GM21526 (cell line): ENCODE measurements at regions not wholly inside any gene's neighbourhood (a gene's known extent, or its start where the extent isn't known, plus 50 kb on each side); places are given as distances from the start of the nearest gene placed in this dataset.

Experiments
- ATAC-seq: cut with Tn5 transposase; IDR thresholded peaks from one replicate; pipeline ENCODE4 v1.9.1; 2021; ENCODE audit warnings: moderate library complexity; ENCODE audit not compliant: unreplicated experiment, low FRiP score

DNA sequence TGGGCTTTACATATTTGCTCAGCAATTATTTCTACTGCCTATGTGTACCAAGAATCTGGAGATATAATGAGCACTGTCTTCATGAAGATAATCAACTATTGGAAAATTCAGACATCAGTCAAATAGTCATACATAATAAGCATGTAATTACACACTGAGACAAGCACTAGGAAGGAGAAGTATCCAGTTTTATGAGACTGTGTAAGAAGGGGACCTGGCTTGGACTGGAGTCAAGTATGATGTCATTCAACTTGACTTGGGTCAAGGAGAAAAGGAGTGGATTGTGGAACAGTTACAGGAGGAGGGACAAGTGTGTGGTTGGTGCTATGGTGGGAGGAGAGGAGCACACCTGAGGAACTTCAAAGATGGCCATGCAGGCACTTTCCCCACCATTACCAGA is 419.8 kb upstream of the TRIB2 start:
- ATAC-seq, result no peak

DNA sequence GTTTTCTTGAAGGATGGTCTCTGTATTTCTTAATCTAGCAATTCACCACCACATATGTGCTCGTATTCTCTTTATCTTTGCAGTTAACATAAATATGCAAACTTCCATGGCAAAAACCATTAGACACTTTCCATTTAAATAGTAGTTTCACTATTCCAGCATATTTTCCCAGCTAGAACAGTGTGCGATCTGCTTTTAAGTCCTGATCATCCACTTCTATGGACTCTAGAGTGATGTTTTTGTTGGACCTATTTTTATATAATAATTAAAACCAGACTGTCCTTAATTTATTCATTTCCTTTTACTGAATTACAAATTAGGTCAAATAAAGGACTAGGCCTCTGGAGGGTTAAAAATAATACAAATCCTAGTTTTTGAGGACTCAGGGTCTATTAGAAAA is 418.4 kb upstream of the TRIB2 start:
- no peak for ATAC-seq

DNA sequence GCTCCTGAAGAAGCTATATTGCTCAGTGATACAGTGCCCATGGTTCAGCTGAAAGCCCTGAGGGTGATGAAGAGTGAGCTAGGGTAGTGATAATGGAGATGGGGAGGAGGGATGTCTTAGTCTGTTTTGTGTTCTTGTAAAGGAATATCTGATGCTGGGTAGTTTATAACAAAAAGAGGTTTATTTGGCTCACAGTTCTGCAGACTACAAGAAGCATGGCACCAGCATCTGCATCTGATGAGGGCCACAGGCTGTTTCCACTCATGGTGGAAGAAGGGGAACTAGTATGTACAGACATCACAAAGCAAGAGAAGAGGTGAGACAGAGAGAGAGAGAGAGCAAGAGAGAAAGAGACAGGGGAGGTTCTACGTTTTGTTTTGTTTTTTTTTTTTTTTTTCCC is 417.3 kb upstream of the TRIB2 start:
- ATAC-seq, result no peak

DNA sequence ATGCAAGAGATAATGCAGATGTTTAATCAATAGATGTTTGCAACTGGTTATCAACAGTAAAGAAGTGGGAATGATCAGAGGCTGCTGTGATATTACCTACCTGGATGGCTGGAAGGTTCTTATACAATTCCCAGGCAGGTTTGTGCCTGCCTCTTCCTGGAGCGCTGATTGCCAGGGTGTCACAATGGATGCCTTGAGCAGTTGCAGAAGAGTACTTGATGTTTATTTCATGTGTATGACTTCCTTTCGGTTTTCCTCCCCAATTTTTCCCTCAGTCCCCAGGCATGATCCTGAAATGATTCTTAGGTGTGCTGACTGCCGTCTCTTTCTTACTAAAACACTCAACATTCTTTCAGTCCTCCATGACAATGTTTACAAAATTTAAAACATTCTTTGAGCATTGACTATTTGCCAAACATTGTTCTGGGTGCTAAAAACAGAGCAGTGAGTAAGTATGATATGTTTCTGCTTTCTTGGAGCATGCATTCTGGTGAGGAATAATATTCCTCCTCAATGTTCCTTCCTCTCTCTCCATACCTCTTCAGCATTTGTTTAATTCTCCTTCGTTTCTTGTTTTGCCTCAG is 416.6 kb upstream of the TRIB2 start:
- ATAC-seq, result no peak

DNA sequence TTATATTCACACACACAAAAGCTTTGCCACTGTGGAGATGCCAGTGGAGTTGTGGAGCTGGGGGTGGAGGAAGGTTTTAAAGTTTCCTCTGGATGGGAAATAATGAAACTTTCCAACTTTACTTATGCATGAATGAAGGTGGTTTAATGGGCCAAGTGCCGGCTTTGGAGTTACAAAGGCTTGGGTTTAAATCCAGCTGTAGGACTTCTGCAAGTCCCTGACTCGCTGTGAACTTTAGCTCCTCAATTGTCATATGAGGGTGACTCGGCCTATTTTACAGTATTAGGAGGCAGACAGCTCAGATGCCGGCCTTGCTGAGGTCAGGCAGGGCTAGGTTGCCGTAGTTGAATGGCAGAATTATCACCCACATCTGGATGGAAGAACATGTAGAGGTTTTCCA is 415.8 kb upstream of the TRIB2 start:
- no peak for ATAC-seq

DNA sequence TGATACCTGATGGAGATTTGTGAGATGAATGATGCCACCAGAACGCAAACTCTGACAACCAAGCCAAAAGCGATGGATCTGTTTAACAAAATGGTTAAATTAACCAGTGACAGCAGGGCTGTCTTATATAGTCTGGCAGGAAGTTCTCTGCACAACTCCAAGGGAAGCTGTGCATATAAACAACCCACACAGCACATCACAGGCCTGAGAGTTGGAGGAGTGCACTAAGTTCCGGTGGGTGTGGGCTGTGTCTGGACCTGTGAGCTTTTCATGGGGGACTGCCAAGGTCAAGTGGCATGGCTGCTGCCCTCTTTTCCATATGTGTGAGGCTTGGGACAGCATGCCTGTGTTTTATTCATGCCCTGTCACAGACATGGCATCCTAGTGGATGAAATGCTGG is 414.6 kb upstream of the TRIB2 start:
- no peak for ATAC-seq

DNA sequence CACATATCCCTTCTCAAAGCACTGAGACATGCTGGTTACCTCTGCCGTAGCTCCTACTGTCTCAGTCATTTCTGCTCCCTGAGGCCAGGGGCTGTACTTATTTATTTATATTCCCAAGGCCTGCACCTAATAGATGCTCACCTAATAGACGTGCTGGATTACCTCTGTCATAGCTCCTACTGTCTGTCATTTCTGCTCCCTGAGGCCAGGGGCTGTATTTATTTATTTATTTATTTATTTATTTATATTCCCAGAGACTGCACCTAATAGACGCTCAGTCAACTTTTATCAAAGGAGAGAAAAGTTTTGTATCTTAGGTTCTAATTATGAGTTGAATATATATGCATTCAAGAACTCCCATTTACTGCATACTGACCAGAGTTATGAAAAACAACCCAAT is 414.0 kb upstream of the TRIB2 start:
- ATAC-seq, result no peak

DNA sequence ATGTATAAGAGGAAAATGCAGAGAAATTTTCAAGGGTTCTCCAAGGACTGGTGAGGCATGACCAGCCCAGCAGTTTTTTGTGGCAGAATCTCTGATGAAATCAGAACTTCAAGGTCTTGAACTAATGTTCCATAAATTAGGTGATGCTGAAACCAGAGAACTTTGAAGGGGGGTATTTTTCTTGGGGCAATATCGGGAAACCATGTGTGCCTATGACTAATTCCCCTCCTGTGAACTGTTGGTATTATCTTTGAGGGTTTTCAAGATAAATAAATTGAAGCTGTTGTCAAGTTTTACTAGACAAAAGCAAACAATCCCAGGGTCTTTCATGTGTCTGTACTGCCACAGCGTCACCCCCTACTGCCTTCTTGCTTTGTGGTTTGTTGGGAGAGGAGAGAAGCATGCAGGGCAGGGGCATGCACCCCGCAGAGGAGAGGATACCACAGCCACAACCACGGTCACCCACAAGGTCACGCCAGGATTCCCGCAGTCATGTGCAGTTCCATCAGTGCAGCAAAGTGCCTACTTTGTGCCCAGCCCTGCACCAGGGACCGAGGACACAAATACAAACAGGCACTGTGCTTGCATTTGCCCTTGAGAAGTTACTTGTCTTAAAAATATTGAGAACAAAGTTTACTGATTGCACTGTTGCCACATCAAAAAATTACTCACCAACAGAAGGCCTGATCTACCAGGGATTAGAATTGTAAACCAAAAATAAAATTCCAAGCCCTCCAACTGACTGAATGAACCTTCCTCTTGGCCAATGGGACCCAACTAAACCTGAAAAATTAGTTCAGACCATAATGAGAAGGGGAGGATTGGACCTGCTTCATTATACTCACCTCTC is 413.3 kb upstream of the TRIB2 start:
- ATAC-seq, result no peak

DNA sequence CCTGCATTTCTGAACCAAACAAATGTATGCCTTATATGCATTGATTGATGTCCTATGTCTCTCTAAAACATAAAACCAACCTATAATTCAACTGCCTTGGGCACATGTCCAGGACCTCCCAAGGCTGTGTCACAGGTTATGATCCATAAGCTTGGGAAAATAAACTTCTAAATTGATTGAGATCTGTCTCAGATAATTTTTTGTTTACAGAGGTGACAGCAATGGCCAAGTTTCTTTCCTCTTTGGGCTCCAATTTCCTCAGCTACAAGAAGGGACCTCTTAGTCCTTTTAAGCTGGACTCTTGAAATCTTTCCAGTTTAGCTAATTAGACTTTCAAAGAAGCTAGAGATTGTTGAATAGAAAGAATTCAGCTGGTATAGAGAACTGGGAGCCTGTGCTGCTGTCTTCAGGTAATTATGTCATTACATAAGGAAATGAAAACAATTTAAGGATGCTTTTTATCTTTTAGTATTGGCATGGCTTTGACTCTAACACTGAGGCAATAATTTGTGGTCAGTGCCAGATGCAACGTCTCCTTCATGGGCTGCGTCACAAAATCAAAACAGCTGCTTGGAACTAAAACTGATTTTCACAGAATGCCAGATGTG is 412.1 kb upstream of the TRIB2 start:
- no peak for ATAC-seq

DNA sequence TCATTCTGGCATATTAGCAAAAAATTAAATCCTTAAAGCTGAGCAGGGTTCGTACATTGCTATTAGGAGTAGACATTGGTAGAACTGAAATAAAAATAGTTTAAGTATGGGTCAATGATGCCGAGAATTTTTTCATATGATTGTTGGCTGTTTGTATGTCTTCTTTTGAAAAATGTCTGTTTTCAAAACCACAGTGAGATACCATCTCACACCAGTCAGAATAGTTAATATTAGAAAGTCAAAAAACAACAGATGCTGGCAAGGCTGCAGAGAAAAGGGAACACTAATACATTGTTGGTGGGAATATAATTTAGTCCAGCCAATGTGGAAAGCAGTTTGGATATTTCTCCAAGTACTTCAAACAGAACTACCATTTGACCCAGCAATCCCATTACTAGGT is 410.8 kb upstream of the TRIB2 start:
- ATAC-seq, result no peak

DNA sequence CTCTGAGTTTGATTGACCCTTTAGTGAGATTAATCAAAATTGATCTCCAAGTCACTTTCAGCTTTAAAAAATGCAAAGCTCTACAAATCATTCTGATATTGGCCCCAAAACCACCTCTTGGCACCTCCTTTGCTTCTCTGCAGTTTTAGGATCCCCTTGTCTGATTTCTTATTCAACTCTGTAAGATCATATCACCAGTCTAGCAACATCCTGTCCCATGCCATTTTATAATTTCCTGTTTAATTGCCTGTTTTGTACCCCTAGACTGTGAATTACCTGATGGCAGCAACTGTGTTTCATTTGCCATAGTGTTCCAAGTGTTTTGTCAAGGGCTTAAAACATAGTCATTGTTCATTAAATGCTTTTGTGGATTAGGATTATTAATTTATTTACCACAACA is 406.3 kb upstream of the TRIB2 start:
- ATAC-seq, result no peak

DNA sequence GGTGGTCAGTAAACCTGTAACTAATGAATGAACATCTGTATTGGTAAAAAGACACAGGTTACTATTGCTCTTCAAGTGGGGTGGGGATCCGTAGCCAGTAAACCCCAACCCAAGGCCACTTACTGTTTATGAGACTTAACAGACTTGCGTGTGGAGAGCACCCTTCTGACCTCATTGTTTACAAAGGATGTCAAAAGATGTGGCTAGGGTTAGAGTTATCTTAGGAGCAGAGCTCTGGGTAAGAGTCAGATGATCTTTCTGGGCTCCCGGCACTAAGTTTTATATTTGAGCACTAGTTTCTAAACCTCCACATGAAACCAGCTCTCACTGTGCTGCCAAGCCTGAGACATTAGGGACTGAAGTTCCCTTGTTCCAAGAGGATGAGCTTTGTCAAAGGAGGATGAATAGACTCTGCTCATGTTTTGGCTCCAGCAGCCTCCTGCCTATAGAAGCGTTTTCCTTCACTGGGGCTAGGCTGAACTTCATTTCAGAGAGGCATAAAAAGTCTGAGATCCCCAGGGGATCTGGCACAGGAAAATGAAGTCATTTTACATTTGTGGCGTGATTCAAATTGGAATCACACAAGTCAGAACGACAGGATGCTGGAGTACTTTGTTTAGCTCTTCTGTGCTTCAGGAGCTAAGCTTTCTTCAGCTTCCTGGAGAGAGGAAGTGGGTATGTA is 403.1 kb upstream of the TRIB2 start:
- ATAC-seq, result no peak

DNA sequence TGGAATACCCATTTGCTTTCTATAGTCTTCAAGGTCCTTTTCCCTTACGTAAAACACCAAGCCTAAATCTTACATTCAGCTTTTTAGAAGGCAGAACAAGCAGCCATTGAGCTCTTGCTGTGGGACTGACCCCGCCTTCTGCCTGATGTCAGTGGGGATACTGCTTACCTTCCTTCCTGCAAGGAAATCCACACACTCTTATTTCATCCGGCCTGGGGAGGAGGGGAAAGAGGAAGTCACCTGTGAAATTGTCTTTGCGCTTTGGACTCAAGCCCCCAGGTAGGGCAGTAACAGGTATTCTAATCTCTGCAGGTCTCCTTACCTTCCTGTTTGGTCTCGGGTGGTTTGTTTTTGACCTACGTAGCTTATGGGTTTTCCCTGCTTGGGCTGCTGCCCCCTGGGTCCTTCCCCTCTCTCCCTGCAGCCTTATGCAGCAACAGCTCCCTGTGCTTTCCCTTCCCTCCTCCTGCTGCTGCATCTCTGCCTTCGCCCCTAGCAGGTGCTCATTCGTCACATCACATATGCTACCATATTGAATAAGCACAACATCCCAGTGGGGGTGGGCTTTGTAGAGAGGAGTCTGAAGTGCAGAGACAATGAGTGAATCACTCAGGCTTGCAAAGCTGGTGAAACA is 402.5 kb upstream of the TRIB2 start:
- no peak for ATAC-seq

DNA sequence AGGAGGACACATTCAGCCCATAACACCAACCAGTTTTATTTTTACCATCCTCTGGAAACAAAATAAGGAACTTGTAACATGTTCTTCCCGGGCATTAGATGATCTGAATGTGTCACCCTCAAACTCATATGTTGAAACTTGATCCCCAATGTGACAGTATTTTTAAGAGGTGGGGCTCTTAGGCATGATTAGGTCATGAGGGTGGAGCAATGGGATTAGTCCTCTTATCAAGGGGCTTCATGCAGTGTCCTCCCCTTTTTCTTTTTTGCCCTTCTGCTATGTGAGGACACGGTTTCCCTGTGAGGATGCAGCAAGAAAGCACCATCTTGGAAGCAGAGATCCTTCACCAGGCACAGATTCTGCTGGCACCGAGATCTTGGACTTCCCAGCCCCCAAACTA is 401.5 kb upstream of the TRIB2 start:
- no peak for ATAC-seq

DNA sequence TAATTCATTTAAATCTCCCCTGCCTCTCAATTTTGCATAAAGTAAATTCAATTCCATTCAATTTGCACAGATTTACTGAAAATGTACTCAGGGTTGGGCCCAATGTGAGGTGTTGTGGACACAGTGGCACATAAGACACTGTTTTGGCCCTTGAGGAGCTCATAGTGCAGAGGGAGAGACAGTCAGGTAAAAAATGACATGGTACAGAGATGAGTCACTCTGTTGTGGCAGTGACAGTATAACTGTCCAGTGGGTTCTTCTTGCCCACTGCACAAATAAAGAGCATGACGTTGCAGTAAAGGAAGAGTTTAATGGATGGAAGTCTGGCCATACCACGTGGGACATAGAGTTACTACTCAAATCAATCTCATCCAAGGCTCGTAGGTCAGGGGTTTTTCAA is 400.3 kb upstream of the TRIB2 start:
- no peak for ATAC-seq

DNA sequence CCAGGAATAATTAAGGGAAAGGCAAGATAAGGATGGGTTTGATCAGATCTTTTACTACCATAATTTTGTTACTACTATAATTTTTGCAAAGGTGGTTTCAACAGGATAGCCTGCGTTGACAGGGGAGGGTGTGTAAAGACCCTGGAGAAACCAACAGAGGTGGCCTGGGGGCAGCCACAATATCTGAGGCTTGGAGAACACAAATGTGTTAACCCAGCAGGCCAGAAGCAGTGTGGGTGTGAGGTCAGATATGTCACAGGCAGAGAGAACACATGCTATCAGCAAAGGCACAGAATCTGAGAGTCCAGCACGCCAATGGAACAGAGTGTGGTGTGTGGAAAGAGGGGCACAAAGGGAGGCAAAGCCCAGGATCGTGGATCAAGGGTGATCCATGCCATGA is 399.4 kb upstream of the TRIB2 start:
- ATAC-seq, result no peak

DNA sequence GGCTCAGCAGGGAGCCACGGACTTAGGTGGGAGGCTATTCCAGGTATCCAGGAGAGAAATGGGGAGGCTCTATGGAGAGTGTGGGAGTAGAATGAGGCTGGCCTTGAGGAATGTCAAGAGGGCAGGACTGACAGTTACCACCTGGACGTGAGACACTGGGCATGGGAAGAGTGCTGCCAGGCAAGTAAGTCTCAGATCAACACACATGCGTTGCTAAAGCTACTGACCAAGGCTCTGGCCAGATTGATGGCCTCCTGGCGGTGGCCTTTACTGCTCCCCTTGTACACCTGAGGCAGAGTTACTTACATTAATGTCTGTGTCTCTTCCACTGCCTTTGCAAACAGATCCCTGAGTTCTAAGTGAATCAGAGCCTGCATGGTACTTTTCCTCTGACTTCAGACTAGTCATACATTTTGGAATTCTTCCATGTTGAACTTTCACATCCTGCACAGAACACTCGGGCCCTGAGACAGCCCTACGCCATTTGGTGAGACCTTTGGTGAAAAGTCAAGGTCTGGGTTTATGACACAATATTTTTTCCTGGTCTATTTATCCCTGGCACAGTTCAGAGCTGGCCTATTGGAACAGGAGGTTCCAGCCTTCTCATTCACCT is 398.8 kb upstream of the TRIB2 start:
- no peak for ATAC-seq

DNA sequence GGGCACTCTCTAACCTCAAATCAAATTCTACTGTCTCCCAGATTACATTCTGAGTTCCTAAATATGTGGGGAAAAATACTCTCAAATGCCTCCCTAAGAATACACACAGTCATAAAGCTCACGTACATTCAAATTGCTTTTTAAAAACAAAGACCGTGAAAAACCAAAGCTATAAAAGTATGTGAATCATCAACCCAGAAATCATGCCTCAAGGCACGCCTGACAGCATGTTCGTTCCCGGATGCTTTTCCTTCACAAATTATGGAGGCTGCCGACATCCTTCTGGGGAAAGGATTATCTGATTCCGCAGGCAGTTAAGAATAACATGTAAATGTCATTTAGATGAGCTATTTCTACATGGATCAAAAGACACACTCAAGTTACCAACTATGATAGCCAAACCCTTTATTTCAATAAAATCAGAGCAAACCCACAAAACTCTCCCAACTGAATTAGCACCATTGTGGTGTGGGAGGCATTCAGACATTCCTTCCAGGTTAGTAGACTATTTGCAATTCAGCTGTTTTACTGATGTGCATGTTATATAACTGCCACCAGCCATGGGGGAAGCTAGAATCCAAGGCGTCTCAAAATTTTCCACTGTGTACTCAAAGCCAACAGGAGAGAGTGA is 398.2 kb upstream of the TRIB2 start:
- no peak for ATAC-seq

DNA sequence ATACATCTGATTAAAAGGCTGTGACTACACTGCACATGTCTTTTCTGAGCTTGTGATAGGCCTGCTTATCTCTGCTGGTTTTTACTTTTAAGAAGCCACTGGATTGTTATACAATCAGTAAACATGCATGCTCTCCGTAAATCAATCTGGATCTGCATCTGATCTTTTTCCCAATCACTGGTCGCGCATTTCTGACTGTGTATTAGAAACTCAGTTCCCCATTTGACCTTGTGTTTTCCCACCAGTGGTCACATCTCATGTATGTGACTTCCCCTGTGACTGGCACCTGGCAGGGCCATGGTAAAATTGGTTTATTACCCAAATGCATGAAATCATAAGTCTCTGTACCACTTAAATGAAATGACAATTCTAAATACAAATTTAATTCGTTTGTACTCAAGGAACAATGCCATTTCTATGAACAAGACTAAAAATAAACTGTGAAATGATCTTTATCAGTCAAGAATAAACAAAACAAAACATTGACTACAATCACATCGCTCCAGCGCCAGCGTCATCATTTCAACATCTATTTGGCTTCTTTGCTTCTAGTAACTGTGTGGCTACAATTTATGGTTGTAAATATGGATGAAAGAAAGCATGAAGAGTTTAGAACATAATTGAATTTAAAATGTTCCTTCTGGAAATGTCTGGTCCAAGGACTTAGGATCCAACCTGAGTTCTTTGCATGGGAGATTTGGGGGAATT is 396.6 kb upstream of the TRIB2 start:
- no peak for ATAC-seq
